GM12878 (cell line): ENCODE measurements at regions not wholly inside any gene's neighbourhood (a gene's known extent, or its start where the extent isn't known, plus 50 kb on each side); places are given as distances from the start of the nearest gene placed in this dataset.

Source experiments
- ATAC-seq: fragments of 200-7000 bp; cut with Tn5 transposase; 3 replicates; pipeline ENCODE4 v1.9.1; 2020; ENCODE audit warnings: mild to moderate bottlenecking, moderate library complexity
- BruUV-seq: library from RNA; stranded (reverse); fragments of 400-500 nt; replicated peaks from 2 replicates; lab custom pipeline; 2021; lab: Mats Ljungman, UMichigan
- CTCF ChIA-PET: fragments of 300-600 bp; sonication (Branson Sonifier 250); formaldehyde crosslinking; extraction: SDS; loops from one replicate; lab custom pipeline; 2021; ENCODE audit warnings: inconsistent platforms; lab: Yijun Ruan, JAX
- POLR2A ChIA-PET: fragments of 350-600 bp; formaldehyde crosslinking; extraction: SDS; loops from one replicate; lab custom pipeline; 2021; ENCODE audit warnings: inconsistent platforms; lab: Charles Lee
- RAD21 ChIA-PET: fragments of 300-600 bp; sonication (Branson Sonifier 250); formaldehyde crosslinking; loops from one replicate; lab custom pipeline; 2023; ENCODE audit warnings: antibody characterized with exemption; ENCODE audit not compliant: unreplicated experiment; lab: Charles Lee
- SMC1A ChIA-PET: fragments of 300-600 bp; sonication (Branson Sonifier 250); formaldehyde crosslinking; loops from one replicate; lab custom pipeline; 2023; ENCODE audit not compliant: unreplicated experiment, uncharacterized antibody; lab: Charles Lee
- DNase-seq: peaks from one replicate; pipeline ENCODE4 v3.0.0-alpha.2; 2011; ENCODE audit warnings: low read depth, low spot score
- FAIRE-seq: peaks from 3 replicates; lab custom pipeline; 2011; peaks lifted over from hg19 to GRCh38; lab: Jason Lieb, UNC
- H2AFZ ChIP-seq: 2 replicates; pipeline ENCODE4 v1.6.0; 2011; ENCODE audit warnings: low read depth, low read length, control low read depth; ENCODE audit not compliant: control insufficient read depth
- H3K27ac ChIP-seq: 2 replicates; pipeline ENCODE4 v1.5.1; 2011; ENCODE audit warnings: control low read depth; ENCODE audit not compliant: control insufficient read depth, insufficient read depth
- H3K27me3 ChIP-seq, 2 experiments: replicated peaks in 1 of 2; 2 replicates each; pipeline versions ENCODE4 v1.6.0 to v1.6.1; 2011; ENCODE audit warnings: low read length in 1 of 2; ENCODE audit not compliant: control insufficient read depth in 2 of 2, insufficient read depth in 2 of 2
- H3K36me3 ChIP-seq, 2 experiments: 2 replicates each; pipeline ENCODE4 v1.5.1; 2011; ENCODE audit warnings: low read length in 1 of 2; ENCODE audit not compliant: control insufficient read depth in 2 of 2, insufficient read depth in 2 of 2
- H3K4me1 ChIP-seq: 2 replicates; pipeline ENCODE4 v1.6.1; 2011; ENCODE audit warnings: mild to moderate bottlenecking, low read length, moderate library complexity, mixed read lengths; ENCODE audit not compliant: control insufficient read depth, insufficient read depth
- H3K4me2 ChIP-seq: 2 replicates; pipeline ENCODE4 v1.6.0; 2011; ENCODE audit warnings: control low read depth; ENCODE audit not compliant: control insufficient read depth, insufficient read depth
- H3K4me3 ChIP-seq: fragments of 200-600 bp; sonication (generic); 2 replicates; pipeline ENCODE4 v1.5.1; 2016
- H3K79me2 ChIP-seq: 2 replicates; pipeline ENCODE4 v1.6.0; 2011; ENCODE audit warnings: low read length; ENCODE audit not compliant: control insufficient read depth, insufficient read depth
- H3K9ac ChIP-seq: 2 replicates; pipeline ENCODE4 v1.8.0; 2011; ENCODE audit warnings: low read length, control low read depth, mixed read lengths; ENCODE audit not compliant: control insufficient read depth, insufficient read depth
- H3K9me3 ChIP-seq: replicated peaks from 3 replicates; pipeline ENCODE4 v1.5.1; 2011; ENCODE audit warnings: mild to moderate bottlenecking, low read length; ENCODE audit not compliant: control insufficient read depth, insufficient read depth
- H4K20me1 ChIP-seq: 2 replicates; pipeline ENCODE4 v1.6.0; 2011; ENCODE audit not compliant: control insufficient read depth, insufficient read depth
- ATF7 ChIP-seq: fragments of 450-650 bp; IDR thresholded peaks from 2 replicates; pipeline ENCODE4 v1.6.1; 2016; ENCODE audit warnings: low read depth, mild to moderate bottlenecking
- BCLAF1 ChIP-seq: fragments of 450-650 bp; IDR thresholded peaks from 2 replicates; pipeline ENCODE4 v1.6.1; 2017; ENCODE audit warnings: antibody characterized with exemption, mild to moderate bottlenecking, moderate library complexity
- CREB1 ChIP-seq: IDR thresholded peaks from 2 replicates; pipeline ENCODE4 v1.6.1; 2012; ENCODE audit warnings: low read depth, mild to moderate bottlenecking, inconsistent platforms
- E4F1 ChIP-seq: fragments of 450-650 bp; IDR thresholded peaks from 2 replicates; pipeline ENCODE4 v1.6.1; 2018; ENCODE audit warnings: borderline replicate concordance, mild to moderate bottlenecking; ENCODE audit not compliant: partially characterized antibody
- EZH2 ChIP-seq: IDR thresholded peaks from 2 replicates; pipeline ENCODE4 v1.6.1; 2012; ENCODE audit warnings: low read depth, mild to moderate bottlenecking, control low read depth, inconsistent platforms, low read length, borderline replicate concordance; ENCODE audit not compliant: control insufficient read depth
- HCFC1 ChIP-seq: fragments of 150-350 bp; IDR thresholded peaks from 2 replicates; pipeline ENCODE4 v1.6.1; 2014; ENCODE audit warnings: low read length
- NKRF ChIP-seq: fragments of 450-650 bp; conservative IDR thresholded peaks from 2 replicates; pipeline ENCODE4 v1.6.1; 2017; ENCODE audit warnings: mild to moderate bottlenecking, moderate library complexity
- NR2C2 ChIP-seq: IDR thresholded peaks from 2 replicates; pipeline ENCODE4 v1.6.1; 2011; ENCODE audit warnings: borderline replicate concordance, low read depth; ENCODE audit not compliant: control insufficient read depth, insufficient read length
- PAX8 ChIP-seq: fragments of 450-650 bp; IDR thresholded peaks from 2 replicates; pipeline ENCODE4 v1.6.1; 2017; ENCODE audit warnings: mild to moderate bottlenecking, moderate library complexity
- RUNX3 ChIP-seq: IDR thresholded peaks from 2 replicates; pipeline ENCODE4 v1.6.1; 2012; ENCODE audit warnings: low read length, inconsistent platforms
- SIN3A ChIP-seq: IDR thresholded peaks from 2 replicates; pipeline ENCODE4 v1.6.1; 2012; ENCODE audit warnings: low read depth, low read length, improper control_type of control experiment
- SMARCA5 ChIP-seq: fragments of 450-650 bp; IDR thresholded peaks from 2 replicates; pipeline ENCODE4 v1.6.1; 2017; ENCODE audit warnings: mild to moderate bottlenecking
- TCF3 ChIP-seq: IDR thresholded peaks from 2 replicates; pipeline ENCODE4 v1.6.1; 2012; ENCODE audit warnings: low read depth, mild to moderate bottlenecking, low read length, borderline replicate concordance; ENCODE audit not compliant: insufficient read depth
- WGBS: methylation state at CpG from one replicate; pipeline ENCODE4 v1.1.6; 2016; ENCODE audit warnings: low lambda C conversion rate; ENCODE audit not compliant: insufficient replicate concordance, insufficient coverage; ENCODE audit errors: missing lambda C conversion rate; 5-methylcytosine and 5-hydroxymethylcytosine counted together
- in situ Hi-C: fragments of 300-500 bp; cut with MboI; formaldehyde crosslinking; loops from 9 replicates; pipeline ENCODE4 v1.14.3; 2018; ENCODE audit warnings: mixed read lengths
- intact Hi-C: fragments of 100-400 bp; cut with micrococcal nuclease; formaldehyde crosslinking; loops from one replicate; pipeline ENCODE4 v1.14.2; 2022; ENCODE audit not compliant: unreplicated experiment
- TF ChIP-seq, protein P1 (sequence below): IDR thresholded peaks from 2 replicates; pipeline ENCODE4 v1.6.1; 2012; ENCODE audit warnings: low read length, inconsistent platforms

DNA sequence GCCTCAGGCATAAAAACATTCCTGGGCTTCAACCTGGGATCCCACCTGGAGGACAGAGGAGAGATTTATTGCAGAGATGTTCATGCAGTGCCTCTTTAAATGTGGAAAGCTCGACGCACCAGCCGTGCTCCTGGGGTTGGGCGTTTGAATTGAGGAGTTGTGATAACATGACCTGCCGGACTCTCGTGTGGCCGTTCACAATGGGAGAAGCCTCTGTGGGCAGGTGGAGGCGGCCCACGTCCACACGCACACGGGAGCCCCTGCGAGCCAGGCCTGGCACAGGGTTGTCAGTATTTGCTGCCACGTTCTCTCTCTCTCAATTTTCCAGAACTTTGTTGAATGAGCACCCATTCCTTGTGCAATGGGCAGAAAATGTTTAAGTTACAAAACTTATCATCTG is 58.3 kb upstream of the PPARA start:
- Histone ChIP-seq H3K79me2 (no peaks in the 10 kb centered on the region), H3K4me3 (no peak overlapping the region), H3K36me3 (no peaks in the 10 kb centered on the region), H3K9ac (no peak overlapping the region), H2AFZ (no peak overlapping the region), H3K9me3 (no peaks in the 10 kb centered on the region), H3K27ac (no peak overlapping the region), H3K4me2 (no peak overlapping the region), H3K4me1 (no peaks in the 10 kb centered on the region), H4K20me1 (no peaks in the 10 kb centered on the region; the same call in 1 of the 2 replicates), H3K27me3 (no peaks in the 10 kb centered on the region)
- ChIA-PET SMC1A (no interaction called here), CTCF (no interaction called here), POLR2A (no interaction called here), RAD21 (no interaction called here)
- DNase-seq = no peak
- no TSS peak for BruUV-seq
- FAIRE-seq = no peak
- 96% methylated on average over 13 of the region's 13 CpGs for WGBS
- no peak for TF ChIP-seq HCFC1
- no peak for TF ChIP-seq CREB1
- TF ChIP-seq, protein P1, sequence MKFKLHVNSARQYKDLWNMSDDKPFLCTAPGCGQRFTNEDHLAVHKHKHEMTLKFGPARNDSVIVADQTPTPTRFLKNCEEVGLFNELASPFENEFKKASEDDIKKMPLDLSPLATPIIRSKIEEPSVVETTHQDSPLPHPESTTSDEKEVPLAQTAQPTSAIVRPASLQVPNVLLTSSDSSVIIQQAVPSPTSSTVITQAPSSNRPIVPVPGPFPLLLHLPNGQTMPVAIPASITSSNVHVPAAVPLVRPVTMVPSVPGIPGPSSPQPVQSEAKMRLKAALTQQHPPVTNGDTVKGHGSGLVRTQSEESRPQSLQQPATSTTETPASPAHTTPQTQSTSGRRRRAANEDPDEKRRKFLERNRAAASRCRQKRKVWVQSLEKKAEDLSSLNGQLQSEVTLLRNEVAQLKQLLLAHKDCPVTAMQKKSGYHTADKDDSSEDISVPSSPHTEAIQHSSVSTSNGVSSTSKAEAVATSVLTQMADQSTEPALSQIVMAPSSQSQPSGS = no peak
- no peak for TF ChIP-seq TCF3
- TF ChIP-seq RUNX3 = no peak
- TF ChIP-seq NR2C2 = no peak
- TF ChIP-seq SMARCA5 = no peak
- no peak for TF ChIP-seq NKRF
- no peak for TF ChIP-seq E4F1
- TF ChIP-seq ATF7 = no peak
- TF ChIP-seq PAX8 = no peak
- TF ChIP-seq SIN3A = no peak
- TF ChIP-seq EZH2 = no peak
- no peak for TF ChIP-seq BCLAF1
- intact Hi-C loops = no loop called here
- no peak for ATAC-seq
- in situ Hi-C loops = no loop called here
